GM21423 (cell line): ENCODE measurements at regions not wholly inside any gene's neighbourhood (a gene's known extent, or its start where the extent isn't known, plus 50 kb on each side); places are given as distances from the start of the nearest gene placed in this dataset.
"Not testable (repeated sequence)": the region's sequence is repeated elsewhere in the genome, so short reads cannot be mapped to it uniquely, and the experiment has no call there.

Experiments used
- ATAC-seq: cut with Tn5 transposase; IDR thresholded peaks from one replicate; pipeline ENCODE4 v1.9.1; 2021; ENCODE audit warnings: mild to moderate bottlenecking, moderate library complexity; ENCODE audit not compliant: unreplicated experiment

DNA sequence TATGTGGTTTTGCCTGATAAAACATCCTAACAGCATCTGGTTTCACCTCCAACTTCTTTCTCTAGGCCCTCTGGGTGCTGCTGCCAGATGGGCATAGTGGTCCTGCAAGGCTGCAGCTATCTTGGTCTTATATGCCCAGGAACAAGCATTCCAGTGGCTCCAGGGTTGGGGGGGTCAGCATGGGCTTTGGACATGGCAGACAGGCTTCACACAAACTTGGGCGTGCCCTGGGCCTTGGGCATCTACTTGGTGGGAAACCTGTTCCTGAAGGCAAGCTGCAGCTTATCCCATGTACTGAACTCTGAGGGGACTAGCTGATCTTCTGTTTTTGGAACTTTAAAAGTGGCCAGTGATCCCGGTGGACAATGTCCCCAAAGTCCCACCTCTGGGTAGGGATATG is 54.9 kb upstream of the ZNF678 start:
- no peak for ATAC-seq

DNA sequence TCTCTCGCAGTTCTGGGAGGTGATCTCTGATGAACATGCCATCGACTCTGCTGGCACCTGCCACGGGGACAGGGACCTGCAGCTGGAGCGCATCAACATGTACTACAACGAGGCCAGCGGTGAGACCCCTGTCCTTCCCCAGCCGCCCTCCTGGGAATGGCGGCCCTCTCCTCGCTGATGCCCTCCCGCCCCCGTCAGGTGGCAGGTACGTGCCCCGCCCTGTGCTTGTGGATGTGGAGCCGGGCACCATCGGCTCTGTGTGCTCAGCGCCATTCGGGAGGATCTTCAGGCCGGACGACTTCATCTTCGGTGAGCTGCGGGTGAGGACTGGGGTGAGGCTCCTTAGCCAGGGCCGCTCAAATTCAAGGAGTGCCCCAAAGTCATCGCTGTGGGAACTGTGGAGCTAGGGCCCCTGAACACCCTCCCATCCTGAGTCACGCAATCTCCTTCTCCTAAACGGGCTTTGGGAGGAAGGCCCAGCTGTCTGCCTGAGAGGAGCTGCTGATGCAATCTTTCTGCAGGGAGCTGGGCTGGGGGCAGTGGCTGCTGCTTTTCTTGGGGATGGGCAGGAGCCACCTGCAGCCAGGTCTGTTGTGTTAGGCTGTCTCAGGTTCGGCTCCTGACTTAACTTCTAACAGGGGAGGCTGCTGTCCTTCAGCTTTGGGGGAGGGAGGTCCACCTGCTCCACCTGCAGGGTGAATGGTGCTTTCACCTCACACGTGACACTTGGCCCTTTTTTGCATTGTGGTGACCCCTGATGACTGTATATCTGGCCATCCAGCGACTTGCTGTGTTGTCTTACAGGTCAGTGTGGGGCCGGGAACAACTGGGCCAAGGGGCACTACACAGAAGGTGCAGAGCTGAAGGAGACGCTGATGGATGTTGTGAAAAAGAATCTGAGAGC is 56.6 kb upstream of the ZNF678 start:
- not testable (repeated sequence) for ATAC-seq

DNA sequence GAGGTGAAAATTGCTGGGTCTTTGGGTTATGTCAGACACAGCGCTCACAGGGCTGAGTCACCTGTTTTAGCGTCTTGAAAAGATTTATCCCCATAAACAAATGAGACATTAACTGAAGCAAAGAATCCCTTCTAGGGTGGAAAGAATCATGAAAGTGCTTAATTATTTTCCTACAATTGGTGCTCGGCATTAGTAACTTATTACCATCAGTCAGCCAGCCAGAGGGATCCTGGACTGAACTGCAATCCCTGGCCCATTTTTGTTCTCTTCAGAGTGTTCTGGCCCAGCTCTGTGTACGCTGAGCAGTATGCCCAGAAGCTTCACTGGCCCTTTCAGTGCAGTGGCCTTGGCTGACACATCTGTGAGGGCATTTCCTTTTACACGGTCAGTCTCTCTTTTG is 67.3 kb upstream of the ZNF678 start:
- not testable (repeated sequence) for ATAC-seq

DNA sequence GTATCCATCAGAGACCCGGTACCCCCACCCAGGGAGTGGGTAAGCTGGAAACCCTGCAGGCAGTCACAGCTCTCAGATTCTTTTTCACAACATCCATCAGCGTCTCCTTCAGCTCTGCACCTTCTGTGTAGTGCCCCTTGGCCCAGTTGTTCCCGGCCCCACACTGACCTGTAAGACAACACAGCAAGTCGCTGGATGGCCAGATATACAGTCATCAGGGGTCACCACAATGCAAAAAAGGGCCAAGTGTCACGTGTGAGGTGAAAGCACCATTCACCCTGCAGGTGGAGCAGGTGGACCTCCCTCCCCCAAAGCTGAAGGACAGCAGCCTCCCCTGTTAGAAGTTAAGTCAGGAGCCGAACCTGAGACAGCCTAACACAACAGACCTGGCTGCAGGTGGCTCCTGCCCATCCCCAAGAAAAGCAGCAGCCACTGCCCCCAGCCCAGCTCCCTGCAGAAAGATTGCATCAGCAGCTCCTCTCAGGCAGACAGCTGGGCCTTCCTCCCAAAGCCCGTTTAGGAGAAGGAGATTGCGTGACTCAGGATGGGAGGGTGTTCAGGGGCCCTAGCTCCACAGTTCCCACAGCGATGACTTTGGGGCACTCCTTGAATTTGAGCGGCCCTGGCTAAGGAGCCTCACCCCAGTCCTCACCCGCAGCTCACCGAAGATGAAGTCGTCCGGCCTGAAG is 69.3 kb upstream of the ZNF678 start:
- not testable (repeated sequence) for ATAC-seq

DNA sequence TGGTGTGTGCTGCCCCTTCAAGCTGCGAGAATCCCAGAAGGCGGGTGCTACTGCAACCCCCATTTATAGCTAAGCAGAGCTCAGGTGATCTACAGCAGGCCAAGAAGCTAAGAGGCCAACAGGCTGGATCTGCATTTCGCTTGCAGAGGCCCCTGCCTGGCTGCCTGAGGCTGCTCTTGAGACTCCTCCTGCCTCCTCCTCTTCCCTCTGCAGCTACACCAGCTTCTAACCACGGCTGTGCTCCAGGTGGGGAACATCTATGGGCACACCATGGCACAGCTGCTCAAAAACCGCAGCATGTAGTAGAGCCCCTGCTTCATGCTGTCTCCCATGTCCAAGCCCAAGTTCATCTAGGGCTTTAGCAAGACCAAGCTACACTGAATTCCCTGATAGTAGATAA is 72.9 kb upstream of the ZNF678 start:
- no peak for ATAC-seq

DNA sequence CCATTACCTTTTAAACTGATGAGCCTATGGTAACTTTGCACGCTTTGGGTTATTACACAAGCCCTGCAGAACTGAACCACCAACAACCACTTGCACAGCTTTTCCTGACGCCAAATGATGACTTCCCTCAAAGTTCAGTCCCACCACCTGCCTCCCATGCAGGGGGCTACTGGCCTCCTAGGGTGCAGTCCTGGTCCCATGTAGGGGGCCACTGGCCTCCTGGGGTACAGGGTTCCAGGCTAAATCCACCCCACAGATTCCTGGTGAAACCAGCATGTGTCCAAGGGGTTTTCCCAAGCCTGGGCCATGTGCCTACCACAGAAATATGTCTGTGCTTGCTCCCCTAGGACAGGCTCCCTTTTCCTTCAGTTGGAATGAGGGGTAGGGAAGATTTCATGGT is 73.4 kb upstream of the ZNF678 start:
- no peak for ATAC-seq

DNA sequence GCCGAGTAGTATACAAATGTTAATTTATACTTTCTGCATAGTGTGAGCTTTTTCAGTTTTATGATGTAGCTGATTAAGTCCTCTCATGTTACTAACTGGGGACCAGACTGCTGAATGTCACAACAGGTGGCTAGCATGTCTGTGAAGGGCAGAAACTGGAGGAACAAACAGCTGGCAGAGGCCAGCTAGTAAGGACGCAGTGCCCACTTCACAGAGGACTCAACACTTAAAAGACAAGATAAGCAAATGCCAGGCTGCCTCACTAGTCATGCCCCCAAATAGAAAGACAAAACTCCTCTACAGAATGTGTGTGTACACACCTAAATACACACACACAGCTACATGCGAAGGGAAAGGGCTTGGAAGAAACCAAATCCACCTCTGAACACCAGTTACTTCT is 73.8 kb upstream of the ZNF678 start:
- no peak for ATAC-seq

DNA sequence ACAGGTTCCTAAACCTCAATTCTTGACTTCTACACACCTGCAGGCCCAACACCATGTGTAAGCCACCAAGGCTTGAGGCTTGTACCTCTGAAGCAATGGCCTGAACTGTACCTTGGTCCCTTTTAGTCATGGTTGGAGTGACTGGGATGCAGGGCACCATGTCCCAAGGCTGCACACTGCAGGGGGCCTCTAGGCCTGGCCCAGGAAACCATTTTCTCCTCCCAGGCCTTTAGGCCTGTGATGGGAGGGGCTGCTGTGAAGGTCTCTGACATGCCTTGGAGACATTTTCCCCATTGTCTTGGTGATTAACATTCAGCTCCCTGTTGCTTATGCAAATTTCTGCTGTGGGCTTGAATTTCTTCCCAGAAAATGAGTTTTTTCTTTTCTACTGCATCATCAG is 75.8 kb upstream of the ZNF678 start:
- no peak for ATAC-seq

DNA sequence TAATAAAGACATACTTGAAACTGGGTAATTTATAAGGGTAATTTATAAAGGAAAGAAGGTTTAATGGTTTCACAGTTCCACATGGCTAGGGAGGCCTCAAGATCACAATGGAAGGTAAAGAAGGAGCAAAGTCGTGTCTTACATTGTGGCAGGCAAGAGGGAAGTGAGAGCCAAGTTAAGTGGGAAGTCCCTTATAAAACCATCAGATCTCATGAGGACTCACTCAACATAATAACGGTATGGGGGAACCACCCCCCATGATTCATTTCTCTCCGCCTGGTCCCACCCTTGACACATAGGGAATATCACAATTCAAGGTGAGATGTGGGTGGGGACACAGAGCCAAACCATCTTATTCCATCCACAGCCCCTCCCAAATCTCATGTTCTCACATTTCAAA is 76.8 kb upstream of the ZNF678 start:
- ATAC-seq, result no peak

DNA sequence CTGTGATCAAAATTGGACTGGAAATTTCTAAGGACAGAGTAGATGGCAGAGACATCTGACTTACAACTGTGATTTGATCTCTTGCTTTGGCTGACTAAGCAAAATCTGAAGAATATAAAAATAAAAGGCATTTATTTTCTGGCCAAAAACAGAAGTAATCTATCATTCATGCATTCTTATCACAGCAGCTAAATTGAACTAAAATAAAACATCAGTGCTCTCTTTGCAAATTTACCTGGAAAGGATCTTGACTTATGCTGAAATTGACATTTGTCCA is 81.4 kb upstream of the ZNF678 start:
- ATAC-seq, result no peak

DNA sequence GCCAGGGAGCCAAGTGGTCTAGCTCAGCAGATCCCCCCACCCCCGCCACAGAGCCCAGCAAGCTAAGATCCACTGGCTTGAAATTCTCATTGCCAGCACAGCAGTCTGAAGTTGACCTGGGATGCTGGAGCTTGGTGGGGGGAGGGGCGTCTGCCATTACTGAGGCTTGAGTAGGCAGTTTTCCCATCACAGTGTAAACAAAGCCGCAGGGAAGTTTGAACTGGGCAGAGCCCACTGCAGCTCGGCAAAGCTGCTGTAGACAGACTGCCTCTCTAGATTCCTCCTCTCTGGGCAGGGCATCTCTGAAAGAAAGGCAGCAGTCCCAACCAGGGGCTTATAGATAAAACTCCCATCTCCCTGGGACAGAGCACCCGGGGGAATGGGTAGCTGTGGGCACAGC is 89.3 kb upstream of the ZNF678 start:
- ATAC-seq, result not testable (repeated sequence)

DNA sequence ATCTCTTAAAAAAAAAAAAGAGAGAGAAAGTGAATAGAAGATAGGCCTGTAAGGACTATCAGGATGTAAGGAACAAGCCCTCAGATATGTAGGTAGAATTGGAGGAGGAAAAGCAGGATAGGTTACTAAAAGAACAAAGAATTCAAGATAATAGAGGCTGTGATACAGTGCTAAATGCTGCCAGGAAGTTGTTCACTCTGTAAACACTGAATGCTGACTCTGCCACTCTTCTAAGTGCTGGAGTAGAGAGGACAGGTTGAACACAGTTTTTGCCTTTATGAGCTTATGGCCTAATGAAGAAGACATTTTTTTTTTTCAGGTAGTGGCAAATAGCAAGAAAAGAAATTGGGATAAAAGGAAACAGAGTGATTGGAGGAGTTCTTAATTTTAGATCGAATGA is 90.6 kb upstream of the ZNF678 start:
- no peak for ATAC-seq

DNA sequence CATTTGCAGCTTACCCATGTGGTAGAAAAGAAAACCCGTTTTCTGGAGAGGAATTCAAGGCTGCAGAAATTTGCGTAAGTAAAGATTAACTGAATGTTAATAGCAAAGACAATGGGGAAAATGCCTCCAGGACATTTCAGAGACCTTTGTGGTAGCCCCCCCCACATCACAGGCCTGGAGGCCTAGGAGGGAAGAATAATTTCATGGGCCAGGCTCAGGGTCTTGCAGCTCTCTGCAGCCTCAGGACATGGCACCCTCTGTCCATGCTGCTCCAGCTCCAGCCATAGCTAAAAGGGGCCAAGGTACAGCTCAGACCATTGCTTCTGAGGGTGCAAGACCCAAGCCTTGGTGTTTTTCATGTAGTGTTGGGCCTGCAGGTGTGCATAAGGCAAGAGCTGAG is 92.7 kb upstream of the ZNF678 start:
- ATAC-seq, result no peak

DNA sequence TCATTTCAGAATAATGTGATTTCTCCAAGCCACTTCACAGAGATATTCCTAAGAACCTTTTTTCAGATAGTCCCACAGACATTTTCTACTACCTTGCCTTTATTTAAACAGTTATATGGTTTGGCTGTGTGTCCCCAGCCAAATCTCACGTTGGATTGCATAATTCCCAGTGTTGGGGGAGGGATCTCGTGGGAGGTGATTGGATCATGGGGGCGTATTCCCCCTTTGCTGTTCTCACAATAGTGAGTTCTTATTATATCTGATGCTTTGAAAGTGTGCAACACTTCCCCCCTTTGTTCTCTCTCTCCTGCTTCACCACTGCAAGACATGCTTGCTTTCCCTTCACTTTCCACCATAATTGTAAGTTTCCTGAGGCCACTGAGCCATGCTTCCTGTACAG is 93.6 kb upstream of the ZNF678 start:
- ATAC-seq, result no peak

DNA sequence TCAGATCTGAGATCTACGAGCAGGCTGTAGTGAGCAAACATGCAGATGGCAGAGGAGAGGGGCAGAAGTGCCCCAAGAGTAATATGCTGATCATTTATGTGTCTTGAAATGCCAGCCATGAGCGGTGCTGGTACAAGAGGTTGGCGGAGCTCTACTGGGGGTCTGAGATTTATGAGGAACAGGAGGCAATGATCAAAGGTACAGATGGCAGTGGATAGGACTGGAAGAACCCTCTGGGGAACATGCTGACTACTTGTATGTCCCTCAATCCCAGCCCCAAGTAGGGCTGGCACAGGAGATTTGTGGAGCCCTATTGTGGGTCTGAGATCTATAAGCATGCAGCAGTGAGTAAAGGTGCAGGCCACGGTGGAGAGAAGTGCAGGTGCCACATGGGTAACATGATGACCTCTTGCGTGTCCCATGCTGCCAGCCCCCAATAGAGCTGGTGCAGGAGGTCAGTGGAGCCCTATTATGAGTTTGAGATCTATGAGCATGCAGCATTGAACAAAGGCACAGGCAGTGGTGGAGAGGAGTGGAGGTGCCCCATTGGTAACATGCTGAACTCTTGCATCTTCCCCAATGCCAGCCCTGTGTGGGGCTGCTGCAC is 97.2 kb upstream of the ZNF678 start:
- ATAC-seq, result no peak

DNA sequence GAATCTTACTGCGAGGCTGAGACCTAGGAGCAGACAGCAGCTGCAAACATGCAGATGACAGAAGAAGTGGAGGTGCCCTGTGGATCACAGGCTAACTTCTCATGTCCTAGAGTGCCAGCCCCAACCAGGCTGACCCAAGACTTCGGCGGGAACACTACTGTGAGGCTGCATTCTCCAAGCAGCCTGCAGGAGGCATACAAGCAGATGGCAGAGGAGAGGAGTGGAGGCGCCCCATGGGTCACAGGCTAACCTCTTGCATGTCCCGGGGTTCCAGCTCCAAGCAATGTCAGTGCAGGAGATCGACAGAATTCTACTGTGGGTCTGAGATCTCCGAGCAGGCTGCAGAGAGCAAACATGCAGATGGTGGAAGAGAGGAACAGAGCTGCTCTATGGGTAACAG is 98.1 kb upstream of the ZNF678 start:
- no peak for ATAC-seq

DNA sequence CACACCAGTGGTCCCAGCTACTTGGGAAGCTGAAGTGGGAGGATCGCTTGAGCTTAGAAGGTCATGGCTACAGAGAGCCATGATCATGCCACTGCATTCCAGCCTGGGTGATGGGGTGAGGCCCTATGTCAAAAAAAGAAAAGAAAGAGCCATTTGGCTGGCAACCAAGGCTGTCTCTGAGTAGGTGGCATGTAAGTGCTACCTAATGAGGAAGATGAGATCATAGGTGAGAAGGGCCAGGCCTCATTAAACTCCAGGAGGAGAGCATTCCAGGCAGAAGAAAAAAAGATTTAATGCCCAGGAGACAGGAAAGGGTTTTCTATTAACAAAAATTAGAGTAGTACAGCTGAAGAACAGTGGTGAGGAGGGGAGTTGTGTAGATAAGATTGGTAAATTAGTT is 103.4 kb upstream of the ZNF678 start:
- ATAC-seq, result no peak

DNA sequence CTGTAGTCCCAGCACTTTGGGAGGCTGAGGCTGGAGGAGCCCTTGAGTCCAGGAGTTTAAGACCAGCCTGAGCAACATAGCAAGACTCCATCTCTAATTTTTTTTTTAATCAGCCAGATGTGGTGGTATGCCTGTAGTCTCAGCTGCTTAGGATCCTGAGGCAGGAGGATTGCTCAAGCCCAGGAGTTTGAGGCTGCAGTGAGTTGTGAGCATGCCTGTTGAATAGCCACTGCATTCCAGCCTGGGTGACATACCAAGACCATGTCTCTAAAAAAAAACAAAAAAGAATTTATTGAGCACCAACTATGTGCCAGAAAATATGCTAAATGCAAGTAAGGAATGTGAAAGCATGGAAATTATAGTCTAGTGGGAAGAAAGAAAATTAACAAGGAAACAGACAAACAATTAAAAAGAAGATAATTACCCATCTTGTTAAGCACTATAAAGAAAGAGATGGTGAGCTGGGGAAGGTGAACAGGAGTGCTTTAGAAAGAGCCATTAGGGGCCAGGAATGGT is 104.0 kb upstream of the ZNF678 start:
- ATAC-seq, result no peak

DNA sequence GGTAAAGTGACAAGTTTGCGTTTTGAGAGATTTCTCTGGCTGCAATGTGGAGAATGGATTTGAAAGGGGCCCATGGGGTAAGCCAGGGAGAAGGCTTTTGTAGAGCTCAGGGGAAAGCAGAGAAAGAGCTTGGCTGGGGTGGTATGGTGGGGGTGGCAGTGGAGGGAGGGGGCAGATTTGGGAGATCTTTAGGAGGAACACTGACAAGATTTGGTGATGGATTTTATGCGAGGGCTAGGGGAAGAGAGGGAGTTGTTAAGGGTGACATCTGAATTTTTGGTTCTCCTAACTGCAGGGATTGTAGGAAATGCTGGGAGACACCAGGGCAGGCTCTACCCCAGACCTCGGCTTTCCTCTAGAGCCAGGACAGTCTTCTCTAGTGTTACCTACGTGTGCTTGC is 108.7 kb upstream of the ZNF678 start:
- ATAC-seq, result no peak

DNA sequence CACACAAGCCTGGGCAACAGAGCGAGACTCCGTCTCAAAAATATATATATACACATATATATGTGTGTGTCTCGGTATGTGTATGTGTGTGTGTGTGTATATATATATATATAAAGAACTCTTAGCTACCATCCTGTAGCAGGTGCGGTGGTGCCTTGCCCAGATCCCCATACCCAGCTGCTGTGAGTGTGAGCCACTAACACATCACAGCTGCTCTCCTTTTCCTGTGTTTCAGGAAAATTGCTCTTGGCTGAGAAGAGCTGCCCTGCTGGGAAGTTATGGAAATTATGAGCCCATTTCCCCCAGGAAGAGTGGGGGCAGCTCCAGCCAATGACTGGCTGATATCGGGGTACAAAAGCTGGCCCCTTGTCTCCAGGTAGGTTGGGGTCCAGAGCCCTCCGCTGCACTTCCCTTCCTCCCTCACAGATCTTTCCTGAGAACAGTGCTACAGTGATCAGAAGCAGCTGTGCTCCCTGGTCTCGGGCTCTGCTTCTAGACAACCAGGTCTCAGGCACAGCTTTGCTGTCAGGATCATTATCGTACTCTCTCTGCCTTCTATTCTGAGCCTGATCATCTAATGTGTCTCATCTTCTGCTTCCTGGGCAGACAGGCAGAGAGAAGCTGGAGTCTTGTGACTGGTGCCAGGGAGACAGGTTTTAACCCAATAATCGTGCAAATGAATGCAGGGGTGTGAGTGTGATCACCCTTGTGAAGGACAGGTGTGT is 109.6 kb upstream of the ZNF678 start:
- no peak for ATAC-seq

DNA sequence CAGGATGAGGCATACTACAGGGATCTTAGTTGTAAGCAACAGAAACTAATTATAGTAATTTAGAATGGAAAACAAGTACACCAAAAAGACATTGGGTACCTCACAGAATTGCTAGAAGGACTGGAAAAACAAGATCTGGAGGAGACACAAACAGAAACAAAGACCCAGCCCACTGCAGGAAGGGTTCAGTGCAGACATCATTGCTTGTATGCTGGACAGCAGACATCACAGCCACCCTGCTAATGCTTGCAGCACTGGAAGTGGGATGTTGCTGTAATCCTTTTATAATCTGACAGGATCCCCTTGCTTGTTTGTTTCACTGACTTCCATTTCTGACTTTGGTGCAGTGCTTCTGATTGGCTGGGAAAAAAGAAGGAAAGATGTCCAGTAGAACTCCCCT is 111.4 kb upstream of the ZNF678 start:
- no peak for ATAC-seq
